AG10803 (cell line): ENCODE measurements at regions not wholly inside any gene's neighbourhood (a gene's known extent, or its start where the extent isn't known, plus 50 kb on each side); places are given as distances from the start of the nearest gene placed in this dataset.
"Not testable (repeated sequence)": the region's sequence is repeated elsewhere in the genome, so short reads cannot be mapped to it uniquely, and the experiment has no call there.

ENCODE experiments used
- DNase-seq: peaks from one replicate; pipeline ENCODE4 v3.0.0; 2010; ENCODE audit warnings: low read depth
- H3K4me3 ChIP-seq: 2 replicates; pipeline ENCODE4 v1.5.1; 2011; ENCODE audit warnings: mild to moderate bottlenecking, low read length, control low read depth
- TF ChIP-seq, protein P1 (sequence below): conservative IDR thresholded peaks from 2 replicates; pipeline ENCODE4 v1.5.1; 2011; ENCODE audit warnings: mild to moderate bottlenecking, low read length, control low read depth, inconsistent platforms

DNA sequence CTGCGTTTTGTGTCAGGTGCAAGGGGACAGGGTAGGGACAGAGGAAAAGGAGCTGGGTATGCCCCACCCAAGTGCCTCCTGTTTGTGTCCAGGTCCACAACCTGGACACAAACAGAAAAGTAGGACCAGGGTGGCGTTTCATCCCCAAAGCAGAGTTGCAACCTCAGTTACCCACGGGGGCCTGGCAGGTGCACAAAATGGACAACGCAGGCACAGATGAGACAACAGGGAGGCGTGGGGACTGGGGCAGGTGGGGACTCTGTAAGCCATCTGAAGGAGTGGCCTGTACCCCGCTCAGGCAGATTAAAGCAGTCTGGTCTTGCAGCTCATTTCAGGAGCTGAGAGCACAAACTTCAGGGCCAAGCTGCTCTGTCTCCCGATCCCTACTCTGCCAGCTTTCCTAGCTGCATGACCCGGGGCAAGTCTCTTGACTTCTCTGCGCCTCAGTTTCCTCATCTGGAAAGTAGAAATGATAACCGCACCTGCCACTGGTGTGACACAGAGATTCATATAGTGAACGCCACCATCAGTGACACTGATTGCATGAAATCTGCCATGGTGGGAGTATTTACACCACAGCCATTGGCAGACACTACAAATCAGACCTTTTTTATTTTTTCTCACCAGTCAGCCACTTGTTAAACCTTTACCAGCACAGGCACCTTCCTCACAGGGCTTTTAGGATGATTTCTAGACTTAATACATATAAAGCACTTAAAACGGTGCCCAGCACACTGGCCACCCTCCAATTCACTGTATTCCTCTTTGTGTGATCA, 123.0 kb downstream of the PHETA1 start:
- TF ChIP-seq, protein P1, sequence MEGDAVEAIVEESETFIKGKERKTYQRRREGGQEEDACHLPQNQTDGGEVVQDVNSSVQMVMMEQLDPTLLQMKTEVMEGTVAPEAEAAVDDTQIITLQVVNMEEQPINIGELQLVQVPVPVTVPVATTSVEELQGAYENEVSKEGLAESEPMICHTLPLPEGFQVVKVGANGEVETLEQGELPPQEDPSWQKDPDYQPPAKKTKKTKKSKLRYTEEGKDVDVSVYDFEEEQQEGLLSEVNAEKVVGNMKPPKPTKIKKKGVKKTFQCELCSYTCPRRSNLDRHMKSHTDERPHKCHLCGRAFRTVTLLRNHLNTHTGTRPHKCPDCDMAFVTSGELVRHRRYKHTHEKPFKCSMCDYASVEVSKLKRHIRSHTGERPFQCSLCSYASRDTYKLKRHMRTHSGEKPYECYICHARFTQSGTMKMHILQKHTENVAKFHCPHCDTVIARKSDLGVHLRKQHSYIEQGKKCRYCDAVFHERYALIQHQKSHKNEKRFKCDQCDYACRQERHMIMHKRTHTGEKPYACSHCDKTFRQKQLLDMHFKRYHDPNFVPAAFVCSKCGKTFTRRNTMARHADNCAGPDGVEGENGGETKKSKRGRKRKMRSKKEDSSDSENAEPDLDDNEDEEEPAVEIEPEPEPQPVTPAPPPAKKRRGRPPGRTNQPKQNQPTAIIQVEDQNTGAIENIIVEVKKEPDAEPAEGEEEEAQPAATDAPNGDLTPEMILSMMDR, result no peak
- no peak for DNase-seq
- H3K4me3 ChIP-seq, result no peak overlapping the region

DNA sequence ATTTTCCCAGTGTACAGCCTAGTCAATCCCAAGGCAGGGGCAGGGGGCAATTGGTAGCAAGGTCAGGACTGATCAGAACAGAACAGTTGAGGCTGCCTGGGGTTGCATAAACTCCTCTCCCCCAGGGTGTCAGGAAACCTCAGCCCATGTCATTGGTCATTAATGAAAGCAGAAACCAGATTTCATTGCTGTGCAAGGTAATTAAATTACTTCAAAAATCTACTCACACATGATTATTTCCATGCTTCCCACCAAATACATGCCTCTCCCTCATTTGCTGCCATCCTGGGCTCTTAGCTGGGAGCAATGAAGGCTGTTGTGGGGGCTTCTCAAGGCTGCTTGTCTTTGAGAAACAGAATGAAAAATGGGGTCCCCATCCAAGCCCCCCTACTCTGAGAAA, 124.2 kb downstream of the PHETA1 start:
- TF ChIP-seq, protein P1, result no peak
- H3K4me3 ChIP-seq, result no peak overlapping the region
- no peak for DNase-seq

DNA sequence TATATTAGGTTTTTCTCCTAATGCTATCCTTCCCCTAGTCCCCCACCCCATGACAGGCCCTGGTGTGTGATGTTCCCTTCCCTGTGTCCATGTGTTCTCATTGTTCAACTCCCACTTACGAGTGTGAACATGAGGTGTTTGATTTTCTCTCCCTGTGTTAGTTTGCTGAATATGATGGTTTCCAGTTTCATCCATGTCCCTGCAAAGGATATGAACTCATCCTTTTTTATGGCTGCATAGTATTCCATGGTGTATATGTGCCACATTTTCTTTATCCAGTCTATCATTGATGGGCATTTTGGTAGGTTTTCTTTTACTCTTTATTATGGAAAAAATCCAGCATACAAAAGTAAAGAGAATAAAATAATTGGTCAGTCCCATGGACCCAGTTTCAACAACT, 126.1 kb downstream of the PHETA1 start:
- H3K4me3 ChIP-seq, DNase-seq: not testable (repeated sequence)

DNA sequence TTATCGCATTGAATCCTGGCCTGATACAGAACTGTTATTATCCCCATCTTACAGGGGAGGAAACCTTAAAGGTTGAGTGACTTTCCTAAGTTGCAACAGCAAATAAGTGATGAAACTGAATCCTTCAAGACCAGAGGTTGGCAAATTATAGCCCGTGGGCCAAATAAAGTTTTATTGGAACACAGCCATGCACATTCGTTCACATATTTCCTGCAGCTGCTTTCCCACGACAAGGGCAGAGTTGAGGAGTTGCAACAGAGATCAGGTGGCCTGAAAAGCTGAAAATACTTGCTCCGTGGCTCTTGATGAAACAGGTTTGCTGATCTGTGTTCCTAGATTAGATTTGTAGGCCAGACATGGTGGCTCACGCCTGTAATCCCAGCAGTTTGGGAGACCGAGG, 126.7 kb downstream of the PHETA1 start:
- no peak overlapping the region for H3K4me3 ChIP-seq
- no peak for DNase-seq
- TF ChIP-seq, protein P1, result no peak

DNA sequence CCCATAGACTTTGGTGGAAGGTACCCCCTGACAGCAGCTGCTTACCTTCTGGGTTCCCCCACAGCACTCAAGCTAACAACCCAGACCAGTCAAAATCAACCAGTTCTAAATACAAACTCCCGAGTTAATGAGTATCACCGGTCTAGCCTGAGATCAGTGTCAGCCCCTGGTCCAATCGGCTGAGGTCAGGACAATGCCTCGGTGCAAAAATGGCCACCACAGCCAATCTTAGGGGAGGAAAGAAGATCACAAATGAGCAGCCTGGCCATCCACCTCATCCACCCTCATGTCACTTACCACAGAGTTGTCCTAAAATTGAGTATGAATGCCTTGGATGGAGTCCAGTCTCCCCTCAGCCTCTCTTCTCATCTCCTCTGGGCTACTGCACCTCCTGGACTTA, 128.5 kb downstream of the PHETA1 start:
- TF ChIP-seq, protein P1, result no peak
- DNase-seq, result no peak
- H3K4me3 ChIP-seq, result no peak overlapping the region

DNA sequence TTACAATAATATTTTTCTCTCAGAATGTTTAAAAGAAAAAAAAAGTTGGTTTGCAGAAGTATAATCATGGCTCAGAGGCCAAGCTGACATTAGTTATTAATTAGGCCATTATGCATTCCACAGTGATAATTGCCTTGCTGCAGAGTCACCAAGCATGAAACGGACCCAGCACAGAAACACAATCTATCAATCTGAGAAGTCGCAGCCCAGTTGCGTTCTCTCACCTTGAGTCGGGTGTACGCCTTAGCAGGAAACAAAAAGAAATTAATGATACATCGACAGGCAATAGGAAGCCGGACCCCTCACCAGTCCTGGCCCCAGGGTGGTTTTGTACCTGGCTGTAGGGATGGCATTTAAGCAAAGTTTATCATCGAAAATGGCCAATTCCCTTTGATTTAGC, 129.7 kb downstream of the PHETA1 start:
- H3K4me3 ChIP-seq, result no peak overlapping the region
- DNase-seq, result no peak
- TF ChIP-seq, protein P1, result no peak

DNA sequence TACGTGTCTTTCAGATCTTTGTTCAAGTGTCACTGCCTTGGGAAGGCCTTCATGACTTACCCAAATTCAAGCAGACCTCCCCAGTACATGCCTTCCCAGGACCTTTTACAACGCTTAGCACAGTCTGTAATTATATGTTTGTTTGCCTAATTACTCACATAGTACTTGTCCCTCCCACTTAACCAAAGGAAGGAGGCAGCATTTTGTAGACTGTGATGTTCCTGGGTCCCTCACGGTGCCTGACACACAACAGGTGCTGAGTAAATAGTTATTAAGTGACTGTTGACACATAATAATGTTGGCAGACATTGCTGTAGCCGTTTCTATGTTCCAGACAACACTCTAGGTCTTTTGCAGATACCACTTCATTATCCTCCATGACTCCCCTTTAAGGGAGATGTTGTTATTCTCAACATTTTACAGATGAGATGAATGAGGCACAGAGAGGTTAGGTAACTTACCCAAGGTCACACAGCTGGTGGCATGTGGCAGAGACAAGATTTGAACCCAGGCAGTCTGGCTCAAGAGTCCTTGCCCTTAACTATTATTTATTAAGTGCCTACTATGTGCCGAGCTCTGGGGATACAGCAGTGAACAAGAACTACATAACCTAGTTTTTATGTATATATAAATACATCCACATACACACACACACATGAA, 130.7 kb downstream of the PHETA1 start:
- TF ChIP-seq, protein P1, result no peak
- DNase-seq, result no peak
- no peak overlapping the region for H3K4me3 ChIP-seq

DNA sequence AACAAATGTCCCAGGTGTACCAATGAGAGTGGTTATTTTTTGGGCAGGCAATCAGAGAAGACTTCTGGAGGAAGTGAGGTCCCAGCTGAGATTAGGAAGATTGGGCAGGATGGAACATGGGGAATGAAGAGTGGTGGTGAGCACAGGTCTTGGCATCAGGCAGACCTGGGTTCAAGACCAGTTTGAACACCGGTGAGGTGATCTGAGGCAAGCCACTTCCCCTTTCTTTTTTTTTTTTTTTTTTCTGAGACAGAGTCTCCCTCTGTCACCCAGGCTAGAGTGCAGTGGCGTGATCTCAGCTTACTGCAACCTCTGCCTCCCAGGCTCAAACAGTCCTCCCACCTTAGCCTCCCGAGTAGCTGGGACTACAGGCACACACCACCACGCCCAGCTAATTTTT, 134.4 kb downstream of the PHETA1 start:
- H3K4me3 ChIP-seq, DNase-seq: not testable (repeated sequence)
